DMS79 (cell line): ENCODE measurements at regions not wholly inside any gene's neighbourhood (a gene's known extent, or its start where the extent isn't known, plus 50 kb on each side); places are given as distances from the start of the nearest gene placed in this dataset.

ENCODE experiments used
- DNase-seq: peaks from one replicate; lab custom pipeline; 2025; lab: John Stamatoyannopoulos, UW

GRCh38 chr14:104425763-104426646 is 153.6 kb upstream of the C14orf180 start:
- no peak for DNase-seq

DNA sequence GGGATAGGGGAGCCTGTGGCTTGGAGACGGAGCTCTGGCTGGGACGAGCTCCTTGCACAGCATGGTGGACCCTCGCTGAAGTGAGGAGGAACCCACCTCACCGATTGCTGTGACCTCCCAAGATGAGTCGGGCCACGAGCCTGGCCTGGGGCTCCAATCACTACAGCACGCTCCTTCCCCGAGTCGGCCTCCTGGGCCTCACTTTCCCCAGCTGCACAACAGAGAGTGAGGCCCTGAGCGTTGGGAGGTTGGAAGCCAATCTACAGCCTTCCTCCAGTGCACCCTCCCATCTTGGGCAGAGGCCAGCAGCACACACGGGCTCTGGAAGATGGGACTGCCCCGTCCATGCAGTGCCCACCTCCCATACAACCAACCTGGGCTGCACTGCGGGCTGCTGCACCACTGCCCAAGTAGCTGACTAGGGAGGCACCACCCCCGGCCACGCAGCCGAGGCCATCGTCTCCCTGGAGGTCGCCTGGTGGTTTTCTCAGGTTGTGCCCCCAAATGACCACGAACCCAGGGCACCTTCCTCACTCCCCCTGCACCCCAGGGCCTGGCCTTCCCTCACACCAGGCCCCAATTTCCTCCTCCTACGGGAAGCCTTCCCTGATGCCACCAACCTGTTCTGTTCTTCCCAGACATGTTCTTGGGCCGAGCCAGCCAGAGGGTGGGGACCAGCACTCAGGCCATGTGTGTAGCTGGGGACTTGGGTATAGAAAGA is 152.3 kb upstream of the C14orf180 start:
- DNase-seq, result no peak

DNA sequence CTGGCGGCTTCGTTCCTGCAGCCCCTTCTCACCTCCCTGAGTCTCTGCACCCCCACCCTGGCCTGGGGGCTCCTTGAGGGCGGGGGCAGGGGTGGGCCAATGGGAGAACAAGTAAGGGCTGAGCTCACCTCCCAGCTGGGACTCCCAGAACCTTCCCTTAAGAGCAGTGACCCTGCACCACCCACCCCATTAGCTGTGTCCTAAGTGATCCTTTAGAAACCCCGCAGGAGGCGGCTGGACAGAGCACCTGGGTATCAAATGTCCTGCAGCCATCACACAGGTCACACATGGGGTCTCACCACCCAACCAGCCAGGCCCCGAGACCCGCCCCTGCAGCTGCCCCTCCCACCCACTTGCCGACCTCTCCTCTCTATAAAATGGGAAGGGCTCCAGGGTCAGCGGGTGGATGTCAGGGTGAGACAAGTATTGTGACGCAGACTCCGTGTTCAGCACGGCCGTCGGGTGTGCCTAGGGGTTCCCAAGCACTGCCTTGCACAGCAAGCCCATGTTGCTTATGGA is 151.2 kb upstream of the C14orf180 start:
- no peak for DNase-seq

GRCh38 chr14:104428860-104429259 is 150.7 kb upstream of the C14orf180 start:
- no peak for DNase-seq

- DNase-seq, result no peak
Measured at GRCh38 chr14:104429291-104429861, 150.2 kb upstream of the C14orf180 start.

- DNase-seq, result no peak
Measured at GRCh38 chr14:104431351-104431928, 148.1 kb upstream of the C14orf180 start.

GRCh38 chr14:104431929-104432541 is 147.5 kb upstream of the C14orf180 start:
- DNase-seq, result no peak

- DNase-seq, result no peak
Measured at GRCh38 chr14:104432611-104433231, 146.8 kb upstream of the C14orf180 start.

- no peak for DNase-seq
Measured at GRCh38 chr14:104433401-104434213, 146.0 kb upstream of the C14orf180 start.

- DNase-seq, result no peak
Measured at GRCh38 chr14:104434214-104435076, 145.1 kb upstream of the C14orf180 start.

- DNase-seq, result no peak
Measured at GRCh38 chr14:104435147-104436046, 144.2 kb upstream of the C14orf180 start.

DNA sequence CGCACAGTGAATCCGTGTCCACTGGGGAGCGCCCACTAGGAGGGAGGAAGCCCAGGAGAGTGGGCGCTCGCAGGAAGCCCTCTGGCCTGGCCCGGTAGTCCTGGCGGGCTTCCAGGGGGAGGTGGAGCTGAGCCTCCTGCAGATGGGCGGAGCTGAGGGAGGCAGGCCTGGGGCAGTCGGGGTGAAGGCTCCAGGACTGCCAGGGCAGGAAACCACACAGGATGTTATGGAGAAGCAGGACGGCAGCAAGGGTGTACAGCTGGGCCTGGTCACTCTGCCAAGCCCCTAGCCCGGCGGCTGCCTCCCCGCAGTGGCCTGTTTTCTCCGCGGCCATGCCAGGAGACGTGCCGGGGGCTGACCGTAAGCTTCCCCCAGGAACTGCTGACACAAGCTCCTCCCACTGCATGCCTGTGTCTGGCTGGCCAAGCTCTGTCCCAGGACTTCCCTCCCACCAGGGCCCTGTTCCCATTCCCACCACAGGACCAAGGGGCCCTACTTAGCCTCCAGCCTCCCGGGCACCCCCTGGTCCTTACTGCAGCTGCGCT is 143.4 kb upstream of the C14orf180 start:
- DNase-seq, result no peak

GRCh38 chr14:104436741-104437701 is 142.5 kb upstream of the C14orf180 start:
- peak; percentile 95 for DNase-seq

- DNase-seq, result no peak
Measured at GRCh38 chr14:104437703-104438102, 141.9 kb upstream of the C14orf180 start.

GRCh38 chr14:104438166-104438887 is 141.2 kb upstream of the C14orf180 start:
- no peak for DNase-seq

DNA sequence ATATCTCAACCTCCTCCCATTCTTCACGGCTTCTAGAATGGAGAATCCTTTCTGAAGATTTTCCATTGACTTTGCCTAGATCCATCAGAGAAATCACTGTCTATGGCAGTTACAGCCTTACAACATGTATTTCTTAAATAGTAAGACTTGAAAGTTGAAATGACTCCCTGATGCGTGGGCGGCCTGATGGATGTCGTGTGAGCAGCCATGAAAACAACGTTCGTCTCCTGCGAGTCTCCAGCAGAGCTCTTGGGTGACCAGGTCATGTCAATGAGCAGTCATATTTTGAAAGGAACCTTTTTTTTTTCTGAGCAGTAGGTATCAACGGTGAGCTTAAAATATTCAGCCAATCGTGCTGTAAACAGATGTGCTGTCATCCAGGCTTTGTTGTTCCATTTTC is 139.9 kb upstream of the C14orf180 start:
- DNase-seq, result no peak
